ENCODE measurements at regions not wholly inside any gene's neighbourhood (a gene's known extent, or its start where the extent isn't known, plus 50 kb on each side); places are given as distances from the start of the nearest gene placed in this dataset.

DNA sequence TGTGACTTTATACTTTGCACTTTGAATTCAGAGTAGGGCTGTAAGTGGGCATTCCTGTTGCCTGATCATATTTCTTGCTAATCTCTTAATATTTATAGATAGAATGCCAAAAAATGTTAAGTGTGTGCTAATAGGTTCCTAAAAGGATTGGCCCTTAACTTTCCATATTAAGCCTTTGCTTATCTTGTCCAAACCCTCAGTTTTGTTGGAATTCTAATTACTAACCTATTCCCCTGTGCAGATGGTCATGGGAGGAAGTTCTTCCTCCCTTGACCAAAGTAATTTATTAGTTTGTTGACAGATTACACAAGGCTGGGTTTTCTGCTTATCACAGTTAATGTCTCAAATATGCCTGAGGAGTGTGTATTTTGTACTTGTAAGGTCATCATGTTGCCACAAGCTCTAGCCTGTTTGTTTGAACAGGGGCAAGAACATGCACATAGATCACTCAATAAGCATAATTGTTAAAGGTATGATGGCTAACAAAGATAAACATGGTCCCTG is 541.1 kb upstream of the SPRY2 start:
- Histone ChIP-seq H3K18ac (ENCODE audit: low read depth, low read length) (no peak overlapping the region), H3K14ac (replicated peaks; ENCODE audit: low read depth, low read length) (no peak overlapping the region), H3K4me1 (ENCODE audit: control insufficient read depth, insufficient read depth, low read length) (no peaks in the 10 kb centered on the region), H3K36me3 (ENCODE audit: control insufficient read depth, insufficient read depth, low read length) (no peaks in the 10 kb centered on the region), H2AK9ac (replicated peaks; ENCODE audit: low read depth, low read length, poor library complexity) (no peak overlapping the region), H3K23ac (ENCODE audit: low read depth, low read length) (no peak overlapping the region), H4K5ac (ENCODE audit: low read depth, low read length) (no peak overlapping the region), H3K9me3 (ENCODE audit: control insufficient read depth, insufficient read depth, low read length) (no peaks in the 10 kb centered on the region), H2AK5ac (ENCODE audit: low read depth, low read length) (no peak overlapping the region), H4K20me1 (ENCODE audit: insufficient read depth, low read length) (no peaks in the 10 kb centered on the region), H3K4me3 (ENCODE audit: insufficient read depth, low read depth, low read length) (no peak overlapping the region), H2BK120ac (ENCODE audit: low read depth, low read length) (no peak overlapping the region), H3K79me1 (ENCODE audit: low read depth in 1 of 2, low read length in 2 of 2) (no peaks in the 10 kb centered on the region), H3K56ac (ENCODE audit: extremely low read depth, insufficient read depth, low read length) (no peak overlapping the region), H2BK5ac (ENCODE audit: low read depth, low read length, poor library complexity, severe bottlenecking) (no peak overlapping the region), H3K4me2 (ENCODE audit: low read depth, low read length) (no peak overlapping the region), H2AFZ (replicated peaks; ENCODE audit: low read length, poor library complexity) (no peak overlapping the region), H2BK15ac (ENCODE audit: low read depth, low read length) (no peak overlapping the region), H3K27ac (ENCODE audit: insufficient read depth, low read length) (no peak overlapping the region), H3K4ac (ENCODE audit: low read depth, low read length) (no peak overlapping the region), H4K8ac (ENCODE audit: low read depth in 2 of 2, low read length in 2 of 2) (no peak overlapping the region), H3K9me1 (ENCODE audit: insufficient read depth, low read length) (no peaks in the 10 kb centered on the region), H4K91ac (ENCODE audit: insufficient read depth, low read depth, low read length) (no peak overlapping the region), H3K27me3 (ENCODE audit: control insufficient read depth, insufficient read depth, low read length) (no peaks in the 10 kb centered on the region), H2BK20ac (ENCODE audit: low read depth, low read length) (no peak overlapping the region), H3K9ac (ENCODE audit: low read depth, low read length) (no peak overlapping the region)
- ATAC-seq (ENCODE audit: low read depth) (no peak), DNase-seq (no peak)
- dilution Hi-C loops (cut with HindIII; ENCODE audit: low sequenced_read_pairs, unreplicated experiment) (no loop called here), in situ Hi-C loops (cut with MboI; ENCODE audit: low sequenced_read_pairs) (no loop called here), intact Hi-C loops (cut with micrococcal nuclease) (loop anchor here (10.0 kb wide), 1 partner anchor 1213 kb away; no protein-coding TSS in a partner anchor)
- ChIA-PET CTCF (interaction anchor here (0.6 kb wide), 1 partner anchor 96 kb away, joined by 3 read pairs; no protein-coding TSS in a partner anchor), POLR2A (ENCODE audit: unreplicated experiment) (no interaction called here)
- no TSS peak for BruUV-seq (replicated peaks)
- TF ChIP-seq RAD21 (IDR thresholded peaks at IDR 0.05; ENCODE audit: low read length) (no peak), MAZ (IDR thresholded peaks at IDR 0.05; ENCODE audit: borderline replicate concordance, low read depth, low read length) (no peak), CHD1 (IDR thresholded peaks at IDR 0.05; ENCODE audit: low read depth, low read length) (no peak), FOS (IDR thresholded peaks at IDR 0.05; ENCODE audit: low read depth, low read length) (no peak), NFE2L2 (IDR thresholded peaks at IDR 0.05; ENCODE audit: low read depth, low read length) (no peak), MAFK (IDR thresholded peaks at IDR 0.05; ENCODE audit: low read depth, low read length) (no peak), POLR2A (IDR thresholded peaks at IDR 0.05; ENCODE audit: low read depth, low read length) (no peak), BHLHE40 (IDR thresholded peaks at IDR 0.05; ENCODE audit: low read depth, low read length) (no peak), RFX5 (IDR thresholded peaks at IDR 0.05; ENCODE audit: low read depth, low read length) (no peak), SMC3 (IDR thresholded peaks at IDR 0.05; ENCODE audit: low read depth, low read length) (no peak), MXI1 (IDR thresholded peaks at IDR 0.05; ENCODE audit: borderline replicate concordance, low read depth, low read length) (no peak), USF2 (IDR thresholded peaks at IDR 0.05; ENCODE audit: low read depth, low read length) (no peak), CEBPB (IDR thresholded peaks at IDR 0.05; ENCODE audit: low read depth, low read length) (no peak), RCOR1 (IDR thresholded peaks at IDR 0.05; ENCODE audit: insufficient replicate concordance, low read length) (no peak)
- TF ChIP-seq, protein P1, sequence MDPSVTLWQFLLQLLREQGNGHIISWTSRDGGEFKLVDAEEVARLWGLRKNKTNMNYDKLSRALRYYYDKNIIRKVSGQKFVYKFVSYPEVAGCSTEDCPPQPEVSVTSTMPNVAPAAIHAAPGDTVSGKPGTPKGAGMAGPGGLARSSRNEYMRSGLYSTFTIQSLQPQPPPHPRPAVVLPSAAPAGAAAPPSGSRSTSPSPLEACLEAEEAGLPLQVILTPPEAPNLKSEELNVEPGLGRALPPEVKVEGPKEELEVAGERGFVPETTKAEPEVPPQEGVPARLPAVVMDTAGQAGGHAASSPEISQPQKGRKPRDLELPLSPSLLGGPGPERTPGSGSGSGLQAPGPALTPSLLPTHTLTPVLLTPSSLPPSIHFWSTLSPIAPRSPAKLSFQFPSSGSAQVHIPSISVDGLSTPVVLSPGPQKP (IDR thresholded peaks at IDR 0.05; ENCODE audit: borderline replicate concordance, low read depth, low read length): no peak
- TF ChIP-seq, protein P2, sequence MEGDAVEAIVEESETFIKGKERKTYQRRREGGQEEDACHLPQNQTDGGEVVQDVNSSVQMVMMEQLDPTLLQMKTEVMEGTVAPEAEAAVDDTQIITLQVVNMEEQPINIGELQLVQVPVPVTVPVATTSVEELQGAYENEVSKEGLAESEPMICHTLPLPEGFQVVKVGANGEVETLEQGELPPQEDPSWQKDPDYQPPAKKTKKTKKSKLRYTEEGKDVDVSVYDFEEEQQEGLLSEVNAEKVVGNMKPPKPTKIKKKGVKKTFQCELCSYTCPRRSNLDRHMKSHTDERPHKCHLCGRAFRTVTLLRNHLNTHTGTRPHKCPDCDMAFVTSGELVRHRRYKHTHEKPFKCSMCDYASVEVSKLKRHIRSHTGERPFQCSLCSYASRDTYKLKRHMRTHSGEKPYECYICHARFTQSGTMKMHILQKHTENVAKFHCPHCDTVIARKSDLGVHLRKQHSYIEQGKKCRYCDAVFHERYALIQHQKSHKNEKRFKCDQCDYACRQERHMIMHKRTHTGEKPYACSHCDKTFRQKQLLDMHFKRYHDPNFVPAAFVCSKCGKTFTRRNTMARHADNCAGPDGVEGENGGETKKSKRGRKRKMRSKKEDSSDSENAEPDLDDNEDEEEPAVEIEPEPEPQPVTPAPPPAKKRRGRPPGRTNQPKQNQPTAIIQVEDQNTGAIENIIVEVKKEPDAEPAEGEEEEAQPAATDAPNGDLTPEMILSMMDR (conservative IDR thresholded peaks at IDR 0.05; ENCODE audit: low read depth, low read length): no peak

Data from IMR-90 (cell line).